Thymus (tissue), 11 donors: ENCODE measurements at regions not wholly inside any gene's neighbourhood (a gene's known extent, or its start where the extent isn't known, plus 50 kb on each side); places are given as distances from the start of the nearest gene placed in this dataset.

Experiments used
- DNase-seq, 9 donors: peaks; one replicate each; pipeline ENCODE4 v3.0.0-alpha.2; 2013; ENCODE audit warnings: low spot score in 9 of 9, low read depth in 6 of 9, missing footprints in 1 of 9
- H3K27ac ChIP-seq, 2 donors: one replicate each; pipeline ENCODE4 v1.5.1; 2013; ENCODE audit warnings: control low read depth in 1 of 2, low read depth in 1 of 2, low read length in 1 of 2, mild to moderate bottlenecking in 1 of 2, moderate library complexity in 1 of 2
- H3K27me3 ChIP-seq, 2 donors: one replicate each; pipeline ENCODE4 v1.5.1; 2013; ENCODE audit warnings: low read length in 1 of 2; ENCODE audit not compliant: control insufficient read depth in 2 of 2, insufficient read depth in 1 of 2
- H3K36me3 ChIP-seq, 2 donors: one replicate each; pipeline ENCODE4 v1.5.1; 2013; ENCODE audit warnings: low read length in 1 of 2, mild to moderate bottlenecking in 1 of 2, moderate library complexity in 1 of 2; ENCODE audit not compliant: control insufficient read depth in 2 of 2, insufficient read depth in 2 of 2
- H3K4me1 ChIP-seq, 2 donors: one replicate each; pipeline ENCODE4 v1.5.1; 2013; ENCODE audit warnings: low read length in 2 of 2; ENCODE audit not compliant: control insufficient read depth in 2 of 2, insufficient read depth in 2 of 2
- H3K4me3 ChIP-seq, 2 donors: one replicate each; pipeline ENCODE4 v1.5.1; 2013; ENCODE audit warnings: low read length in 2 of 2, control low read depth in 1 of 2, mild to moderate bottlenecking in 1 of 2
- H3K9me3 ChIP-seq, 2 donors: one replicate each; pipeline ENCODE4 v1.5.1; 2013; ENCODE audit warnings: low read length in 1 of 2, mild to moderate bottlenecking in 1 of 2; ENCODE audit not compliant: control insufficient read depth in 2 of 2, insufficient read depth in 1 of 2
- WGBS: extraction: QIAGEN DNeasy Blood & Tissue Kit; methylation state at CpG from one replicate; pipeline ENCODE4 v1.1.7; 2013; 5-methylcytosine and 5-hydroxymethylcytosine counted together
- donor health status: healthy.

GRCh38 chr5:4044881-4045280 is 449.2 kb downstream of the IRX1 start:
- Histone ChIP-seq H3K4me1 (peaks cover 0 to 3% of the 10 kb centered on the region in 2 donors), H3K9me3 (peaks cover 0 to 3% of the 10 kb centered on the region in 2 donors)

GRCh38 chr5:4048398-4048797 is 452.8 kb downstream of the IRX1 start:
- no peaks in the 10 kb centered on the region for H3K27me3 ChIP-seq
- H3K36me3 ChIP-seq = no peaks in the 10 kb centered on the region
- H3K9me3 ChIP-seq = peaks cover 0 to 3% of the 10 kb centered on the region in 2 donors
- H3K27ac ChIP-seq = no peak overlapping the region
- 90% methylated on average over 4 of the region's 4 CpGs for WGBS
- H3K4me3 ChIP-seq = no peak overlapping the region
- no peaks in the 10 kb centered on the region for H3K4me1 ChIP-seq
- DNase-seq = no peak

More at GRCh38 chr5:4044881-4045280, 449.2 kb downstream of the IRX1 start:
- no peak for DNase-seq
- 98% methylated on average over 2 of the region's 2 CpGs for WGBS
- Histone ChIP-seq H3K27me3 (no peaks in the 10 kb centered on the region), H3K36me3 (no peaks in the 10 kb centered on the region), H3K4me3 (no peak overlapping the region), H3K27ac (no peak overlapping the region)

- Histone ChIP-seq H3K27me3 (no peaks in the 10 kb centered on the region), H3K36me3 (no peaks in the 10 kb centered on the region), H3K4me3 (no peak overlapping the region), H3K4me1 (no peaks in the 10 kb centered on the region), H3K9me3 (no peaks in the 10 kb centered on the region), H3K27ac (no peak overlapping the region)
- 86% methylated on average over 6 of the region's 6 CpGs for WGBS
- no peak for DNase-seq
These were observed 454.6 kb downstream of the IRX1 start for GRCh38 chr5:4050203-4050602.

DNA sequence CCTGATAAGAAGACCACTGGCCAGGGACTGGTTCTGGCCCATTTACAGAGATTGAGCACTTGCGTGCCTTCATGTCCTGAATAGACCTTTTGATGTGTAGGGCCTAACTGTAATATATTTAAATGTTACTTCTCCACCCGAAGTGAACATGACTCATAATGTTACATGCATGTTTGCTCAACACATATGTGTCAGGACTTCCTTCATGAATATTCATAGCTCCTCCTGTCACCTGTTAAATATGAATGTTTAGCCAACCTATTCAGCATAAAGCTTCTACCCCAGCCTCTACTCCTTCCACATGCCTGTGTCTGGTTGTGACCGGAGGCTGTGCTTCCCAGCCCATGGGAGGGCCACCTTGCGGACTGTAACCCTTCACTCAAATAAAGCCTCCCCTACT is 457.5 kb downstream of the IRX1 start:
- Histone ChIP-seq H3K4me3 (no peak overlapping the region), H3K4me1 (no peaks in the 10 kb centered on the region), H3K9me3 (no peaks in the 10 kb centered on the region), H3K27ac (no peak overlapping the region), H3K27me3 (no peaks in the 10 kb centered on the region), H3K36me3 (no peaks in the 10 kb centered on the region)
- WGBS = 96% methylated on average over 4 of the region's 4 CpGs
- no peak for DNase-seq

- no peaks in the 10 kb centered on the region for H3K9me3 ChIP-seq
- no peak overlapping the region for H3K4me3 ChIP-seq
- WGBS = 96% methylated on average over 1 of the region's 1 CpG
- no peaks in the 10 kb centered on the region for H3K4me1 ChIP-seq
- no peaks in the 10 kb centered on the region for H3K36me3 ChIP-seq
- no peak for DNase-seq
- H3K27ac ChIP-seq = no peak overlapping the region
- no peaks in the 10 kb centered on the region for H3K27me3 ChIP-seq
These were observed 458.5 kb downstream of the IRX1 start for GRCh38 chr5:4054092-4054491.

DNA sequence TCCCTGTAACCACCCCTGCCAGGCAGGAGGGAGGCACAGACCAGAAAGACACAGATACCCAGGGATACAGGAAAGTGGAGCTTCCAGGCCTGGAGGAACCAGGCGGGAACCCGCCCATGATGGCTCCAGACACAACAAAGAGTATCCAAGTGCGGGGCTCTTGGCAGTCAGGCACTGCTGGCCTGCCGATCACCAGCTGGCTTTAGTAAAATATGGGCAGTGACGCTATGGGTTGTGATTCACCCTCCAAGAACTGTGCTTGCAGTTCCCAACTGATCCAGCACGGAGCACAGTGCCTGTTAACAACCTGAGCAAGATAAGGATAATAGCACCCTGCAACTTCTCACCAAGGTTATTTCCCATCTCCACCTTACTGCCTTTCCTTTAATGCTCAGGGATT is 463.3 kb downstream of the IRX1 start:
- Histone ChIP-seq H3K36me3 (no peaks in the 10 kb centered on the region), H3K27me3 (no peaks in the 10 kb centered on the region), H3K4me3 (no peak overlapping the region), H3K9me3 (no peaks in the 10 kb centered on the region), H3K4me1 (no peaks in the 10 kb centered on the region), H3K27ac (no peak overlapping the region)
- 88% methylated on average over 6 of the region's 6 CpGs for WGBS
- no peak for DNase-seq

GRCh38 chr5:4065472-4066320 is 470.1 kb downstream of the IRX1 start:
- peak overlapping the region in 1 of 2 donors; percentile 38 for H3K27ac ChIP-seq
- H3K9me3 ChIP-seq = no peaks in the 10 kb centered on the region
- H3K27me3 ChIP-seq = no peaks in the 10 kb centered on the region
- peaks cover 2 to 11% of the 10 kb centered on the region in 2 donors for H3K4me1 ChIP-seq
- H3K4me3 ChIP-seq = no peak overlapping the region
- DNase-seq = peak; percentile 8 to 69 (median 36)
- H3K36me3 ChIP-seq = no peaks in the 10 kb centered on the region
- WGBS = 81% methylated on average over 11 of the region's 11 CpGs

- no peaks in the 10 kb centered on the region for H3K9me3 ChIP-seq
- H3K36me3 ChIP-seq = no peaks in the 10 kb centered on the region
- no peak overlapping the region for H3K27ac ChIP-seq
- H3K4me3 ChIP-seq = no peak overlapping the region
- peaks cover 2 to 11% of the 10 kb centered on the region in 2 donors for H3K4me1 ChIP-seq
- 95% methylated on average over 6 of the region's 6 CpGs for WGBS
- DNase-seq = no peak
- no peaks in the 10 kb centered on the region for H3K27me3 ChIP-seq
These were observed 472.5 kb downstream of the IRX1 start for GRCh38 chr5:4068171-4068570.

DNA sequence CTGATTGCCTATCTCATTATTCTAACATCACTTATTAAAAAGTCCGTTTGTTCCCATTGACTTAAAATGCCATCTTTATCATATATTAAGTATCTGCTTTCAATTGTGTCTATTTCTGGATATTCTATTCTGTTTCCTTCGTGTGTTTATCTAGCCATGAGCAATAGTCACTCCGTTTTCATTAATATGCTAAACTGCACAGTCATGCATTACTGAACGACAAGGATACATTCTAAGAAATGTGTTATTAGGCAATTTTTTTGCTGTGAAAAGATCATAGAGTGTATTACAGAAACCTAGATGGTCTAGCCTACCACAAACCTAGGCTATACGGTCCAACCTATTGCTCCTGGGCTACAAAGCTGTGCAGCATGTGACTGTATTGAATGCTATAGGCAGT is 482.9 kb downstream of the IRX1 start:
- WGBS = 93% methylated on average over 5 of the region's 5 CpGs
- H3K9me3 ChIP-seq = no peaks in the 10 kb centered on the region
- no peaks in the 10 kb centered on the region for H3K27me3 ChIP-seq

More for the DNA sequence above, 482.9 kb downstream of the IRX1 start:
- peaks cover 0 to 5% of the 10 kb centered on the region in 2 donors for H3K4me1 ChIP-seq
- H3K36me3 ChIP-seq = no peaks in the 10 kb centered on the region
- no peak for DNase-seq
- no peak overlapping the region for H3K27ac ChIP-seq
- no peak overlapping the region for H3K4me3 ChIP-seq
